GM19372 (cell line): ENCODE measurements at regions not wholly inside any gene's neighbourhood (a gene's known extent, or its start where the extent isn't known, plus 50 kb on each side); places are given as distances from the start of the nearest gene placed in this dataset.
"Not testable (repeated sequence)": the region's sequence is repeated elsewhere in the genome, so short reads cannot be mapped to it uniquely, and the experiment has no call there.

ENCODE experiments used
- ATAC-seq: cut with Tn5 transposase; IDR thresholded peaks from one replicate; pipeline ENCODE4 v1.9.1; 2021; ENCODE audit warnings: mild to moderate bottlenecking, low read depth, moderate library complexity; ENCODE audit not compliant: unreplicated experiment

- ATAC-seq: no peak
Observed at GRCh38 chr20:39961637-39962244, 727.3 kb downstream of the MAFB start.

- ATAC-seq: no peak
Observed at GRCh38 chr20:39960522-39961428, 728.3 kb downstream of the MAFB start.

GRCh38 chr20:39957911-39958310 lies 731.1 kb downstream of the MAFB start:
- not testable (repeated sequence) for ATAC-seq

GRCh38 chr20:39954621-39955020 lies 734.4 kb downstream of the MAFB start:
- no peak for ATAC-seq

GRCh38 chr20:39946931-39947330 lies 742.1 kb downstream of the MAFB start:
- ATAC-seq: no peak

GRCh38 chr20:39946053-39946810 lies 742.8 kb downstream of the MAFB start:
- no peak for ATAC-seq

GRCh38 chr20:39944861-39945260 lies 744.2 kb downstream of the MAFB start:
- ATAC-seq: no peak

- no peak for ATAC-seq
Observed at GRCh38 chr20:39943336-39943735, 745.7 kb downstream of the MAFB start.

- ATAC-seq: no peak
Observed at GRCh38 chr20:39941245-39941644, 747.8 kb downstream of the MAFB start.

- ATAC-seq: no peak
Observed at GRCh38 chr20:39939241-39939865, 749.7 kb downstream of the MAFB start.

GRCh38 chr20:39936401-39936800 lies 752.6 kb downstream of the MAFB start:
- no peak for ATAC-seq

GRCh38 chr20:39935901-39936300 lies 753.1 kb downstream of the MAFB start:
- ATAC-seq: no peak

- no peak for ATAC-seq
Observed at GRCh38 chr20:39916236-39916765, 772.7 kb downstream of the MAFB start.

GRCh38 chr20:39913274-39913673 lies 775.8 kb downstream of the MAFB start:
- ATAC-seq: no peak

- ATAC-seq: no peak
Observed at GRCh38 chr20:39911497-39911896, 777.5 kb downstream of the MAFB start.

GRCh38 chr20:39910536-39910935 lies 778.5 kb downstream of the MAFB start:
- no peak for ATAC-seq

- ATAC-seq: no peak
Observed at GRCh38 chr20:39909447-39909846, 779.6 kb downstream of the MAFB start.

GRCh38 chr20:39904476-39905112 lies 784.4 kb downstream of the MAFB start:
- no peak for ATAC-seq

- no peak for ATAC-seq
Observed at GRCh38 chr20:39903806-39904465, 785.1 kb downstream of the MAFB start.
